ENCODE measurements at regions not wholly inside any gene's neighbourhood (a gene's known extent, or its start where the extent isn't known, plus 50 kb on each side); places are given as distances from the start of the nearest gene placed in this dataset.

GRCh38 chr15:97718509-97718908 is 242.0 kb upstream of the ARRDC4 start:
- TF ChIP-seq, protein P1, sequence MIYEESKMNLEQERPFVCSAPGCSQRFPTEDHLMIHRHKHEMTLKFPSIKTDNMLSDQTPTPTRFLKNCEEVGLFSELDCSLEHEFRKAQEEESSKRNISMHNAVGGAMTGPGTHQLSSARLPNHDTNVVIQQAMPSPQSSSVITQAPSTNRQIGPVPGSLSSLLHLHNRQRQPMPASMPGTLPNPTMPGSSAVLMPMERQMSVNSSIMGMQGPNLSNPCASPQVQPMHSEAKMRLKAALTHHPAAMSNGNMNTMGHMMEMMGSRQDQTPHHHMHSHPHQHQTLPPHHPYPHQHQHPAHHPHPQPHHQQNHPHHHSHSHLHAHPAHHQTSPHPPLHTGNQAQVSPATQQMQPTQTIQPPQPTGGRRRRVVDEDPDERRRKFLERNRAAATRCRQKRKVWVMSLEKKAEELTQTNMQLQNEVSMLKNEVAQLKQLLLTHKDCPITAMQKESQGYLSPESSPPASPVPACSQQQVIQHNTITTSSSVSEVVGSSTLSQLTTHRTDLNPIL (CRISPR knock-in tag; IDR thresholded peaks at IDR 0.05; ENCODE audit: low read depth), result no peak
- TF ChIP-seq CSDC2 (CRISPR knock-in tag; IDR thresholded peaks at IDR 0.05) (no peak), SNAI2 (CRISPR knock-in tag; IDR thresholded peaks at IDR 0.05) (no peak), ESRRG (CRISPR knock-in tag; IDR thresholded peaks at IDR 0.05) (no peak), ARNTL (CRISPR knock-in tag; IDR thresholded peaks at IDR 0.05; ENCODE audit: borderline replicate concordance, low read depth) (no peak), ZNF70 (CRISPR knock-in tag; IDR thresholded peaks at IDR 0.05) (no peak), OSR1 (CRISPR knock-in tag; IDR thresholded peaks at IDR 0.05) (no peak)

DNA sequence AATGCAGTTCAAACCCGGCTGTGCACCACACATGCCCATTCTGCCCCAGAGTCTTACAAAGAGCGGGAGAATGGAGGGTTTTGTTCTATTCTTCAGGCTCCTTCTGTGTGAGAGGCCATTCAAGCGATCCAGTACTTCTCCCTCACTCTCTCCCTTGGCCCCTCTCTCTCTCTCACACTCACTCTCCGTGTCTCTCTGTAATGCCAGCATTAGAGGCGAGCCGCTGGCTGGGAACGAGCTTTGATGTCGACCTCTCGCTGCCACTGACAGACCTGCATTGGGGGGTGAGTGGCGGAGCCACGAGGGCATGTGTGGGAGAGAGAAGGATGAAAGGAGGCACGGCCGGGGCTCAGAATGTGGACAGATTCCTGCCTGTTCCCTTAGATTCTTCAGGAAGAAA is 231.7 kb upstream of the ARRDC4 start:
- ATAC-seq, result peak; percentile 42
- TF ChIP-seq ZNF70 (CRISPR knock-in tag; IDR thresholded peaks at IDR 0.05) (no peak), CSDC2 (CRISPR knock-in tag; IDR thresholded peaks at IDR 0.05) (no peak), BACH2 (CRISPR knock-in tag; IDR thresholded peaks at IDR 0.05; ENCODE audit: borderline replicate concordance) (no peak), ZNF8 (CRISPR knock-in tag; IDR thresholded peaks at IDR 0.05) (no peak), GLIS3 (CRISPR knock-in tag; IDR thresholded peaks at IDR 0.05) (no peak), TSHZ2 (CRISPR knock-in tag; IDR thresholded peaks at IDR 0.05) (no peak), ZFP3 (CRISPR knock-in tag; IDR thresholded peaks at IDR 0.05) (no peak), ZNF565 (CRISPR knock-in tag; conservative IDR thresholded peaks at IDR 0.05; ENCODE audit: low read depth) (no peak), RARB (CRISPR knock-in tag; IDR thresholded peaks at IDR 0.05) (no peak), ESRRG (CRISPR knock-in tag; IDR thresholded peaks at IDR 0.05) (no peak), TOX (CRISPR knock-in tag; IDR thresholded peaks at IDR 0.05; ENCODE audit: borderline replicate concordance) (no peak), OSR1 (CRISPR knock-in tag; IDR thresholded peaks at IDR 0.05) (no peak), TCF4 (CRISPR knock-in tag; IDR thresholded peaks at IDR 0.05; ENCODE audit: borderline replicate concordance) (no peak)
- TF ChIP-seq, protein P2, sequence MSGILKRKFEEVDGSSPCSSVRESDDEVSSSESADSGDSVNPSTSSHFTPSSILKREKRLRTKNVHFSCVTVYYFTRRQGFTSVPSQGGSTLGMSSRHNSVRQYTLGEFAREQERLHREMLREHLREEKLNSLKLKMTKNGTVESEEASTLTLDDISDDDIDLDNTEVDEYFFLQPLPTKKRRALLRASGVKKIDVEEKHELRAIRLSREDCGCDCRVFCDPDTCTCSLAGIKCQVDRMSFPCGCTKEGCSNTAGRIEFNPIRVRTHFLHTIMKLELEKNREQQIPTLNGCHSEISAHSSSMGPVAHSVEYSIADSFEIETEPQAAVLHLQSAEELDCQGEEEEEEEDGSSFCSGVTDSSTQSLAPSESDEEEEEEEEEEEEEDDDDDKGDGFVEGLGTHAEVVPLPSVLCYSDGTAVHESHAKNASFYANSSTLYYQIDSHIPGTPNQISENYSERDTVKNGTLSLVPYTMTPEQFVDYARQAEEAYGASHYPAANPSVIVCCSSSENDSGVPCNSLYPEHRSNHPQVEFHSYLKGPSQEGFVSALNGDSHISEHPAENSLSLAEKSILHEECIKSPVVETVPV (CRISPR knock-in tag; IDR thresholded peaks at IDR 0.05), result no peak

More at GRCh38 chr15:97718509-97718908, 242.0 kb upstream of the ARRDC4 start:
- ATAC-seq, result no peak

GRCh38 chr15:97729270-97729669 is 231.2 kb upstream of the ARRDC4 start:
- ATAC-seq, result peak; percentile 18; the same call in 1 of the 3 replicates
- no peak for TF ChIP-seq TCF4 (CRISPR knock-in tag; IDR thresholded peaks at IDR 0.05; ENCODE audit: borderline replicate concordance)
- no peak for TF ChIP-seq PATZ1 (CRISPR knock-in tag; IDR thresholded peaks at IDR 0.05; ENCODE audit: borderline replicate concordance)
- TF ChIP-seq ZC3H10 (CRISPR knock-in tag; IDR thresholded peaks at IDR 0.05), result no peak
- TF ChIP-seq TOX (CRISPR knock-in tag; IDR thresholded peaks at IDR 0.05; ENCODE audit: borderline replicate concordance), result no peak
- TF ChIP-seq ZNF70 (CRISPR knock-in tag; IDR thresholded peaks at IDR 0.05), result no peak
- TF ChIP-seq POU6F1 (CRISPR knock-in tag; IDR thresholded peaks at IDR 0.05; ENCODE audit: borderline replicate concordance, low read depth), result no peak
- TF ChIP-seq BACH2 (CRISPR knock-in tag; IDR thresholded peaks at IDR 0.05; ENCODE audit: borderline replicate concordance), result no peak
- TF ChIP-seq, protein P2 (CRISPR knock-in tag; IDR thresholded peaks at IDR 0.05), result no peak

All from SK-N-SH treated with all-trans-retinoic acid at 6 μM for 48 hours (cell line).